ENCODE measurements at regions not wholly inside any gene's neighbourhood (a gene's known extent, or its start where the extent isn't known, plus 50 kb on each side); places are given as distances from the start of the nearest gene placed in this dataset.

GRCh38 chr4:27594922-27595321 lies 734.3 kb downstream of the STIM2 start:
- H3K27me3 Mint-ChIP-seq, result no peaks in the 10 kb centered on the region

GRCh38 chr4:27595571-27596360 lies 735.1 kb downstream of the STIM2 start:
- Mint-ChIP-seq H3K27ac (no peak overlapping the region), H3K4me3 (no peak overlapping the region), H3K36me3 (ENCODE audit: low read depth) (no peaks in the 10 kb centered on the region), H3K4me1 (no peaks in the 10 kb centered on the region), H3K27me3 (no peaks in the 10 kb centered on the region)
- no peaks in the 10 kb centered on the region for H3K9me3 ChIP-seq (ENCODE audit: control insufficient read depth, low read length, poor library complexity, severe bottlenecking)
- DNase-seq (no peak), ATAC-seq (no peak)

More at GRCh38 chr4:27594922-27595321, 734.3 kb downstream of the STIM2 start:
- no peaks in the 10 kb centered on the region for H3K4me1 Mint-ChIP-seq
- DNase-seq (no peak), ATAC-seq (no peak)
- no peak overlapping the region for H3K4me3 Mint-ChIP-seq
- no peaks in the 10 kb centered on the region for H3K36me3 Mint-ChIP-seq (ENCODE audit: low read depth)
- H3K9me3 ChIP-seq (ENCODE audit: control insufficient read depth, low read length, poor library complexity, severe bottlenecking), result no peaks in the 10 kb centered on the region
- H3K27ac Mint-ChIP-seq, result no peak overlapping the region

- no peaks in the 10 kb centered on the region for H3K9me3 ChIP-seq (ENCODE audit: control insufficient read depth, low read length, poor library complexity, severe bottlenecking)
- no peak overlapping the region for H3K4me3 Mint-ChIP-seq
- no peaks in the 10 kb centered on the region for H3K27me3 Mint-ChIP-seq
- no peaks in the 10 kb centered on the region for H3K36me3 Mint-ChIP-seq (ENCODE audit: low read depth)
- no peak overlapping the region for H3K27ac Mint-ChIP-seq
- H3K4me1 Mint-ChIP-seq, result no peaks in the 10 kb centered on the region
- ATAC-seq (no peak), DNase-seq (no peak)
Observed at GRCh38 chr4:27602172-27602571, 741.5 kb downstream of the STIM2 start.

- H3K4me1 Mint-ChIP-seq, result no peaks in the 10 kb centered on the region
- no peaks in the 10 kb centered on the region for H3K27me3 Mint-ChIP-seq
- no peak for ATAC-seq
Observed at GRCh38 chr4:27604692-27605091, 744.1 kb downstream of the STIM2 start.

GRCh38 chr4:27616166-27616565 lies 755.5 kb downstream of the STIM2 start:
- H3K4me1 Mint-ChIP-seq, result no peaks in the 10 kb centered on the region
- no peaks in the 10 kb centered on the region for H3K9me3 ChIP-seq (ENCODE audit: control insufficient read depth, low read length, poor library complexity, severe bottlenecking)
- DNase-seq (no peak), ATAC-seq (no peak)
- H3K36me3 Mint-ChIP-seq (ENCODE audit: low read depth), result no peaks in the 10 kb centered on the region
- H3K27ac Mint-ChIP-seq, result no peak overlapping the region
- no peaks in the 10 kb centered on the region for H3K27me3 Mint-ChIP-seq
- no peak overlapping the region for H3K4me3 Mint-ChIP-seq

More at GRCh38 chr4:27604692-27605091, 744.1 kb downstream of the STIM2 start:
- H3K27ac Mint-ChIP-seq, result no peak overlapping the region
- no peaks in the 10 kb centered on the region for H3K9me3 ChIP-seq (ENCODE audit: control insufficient read depth, low read length, poor library complexity, severe bottlenecking)
- H3K4me3 Mint-ChIP-seq, result no peak overlapping the region
- no peaks in the 10 kb centered on the region for H3K36me3 Mint-ChIP-seq (ENCODE audit: low read depth)
- DNase-seq, result no peak

GRCh38 chr4:27619435-27619834 lies 758.8 kb downstream of the STIM2 start:
- no peaks in the 10 kb centered on the region for H3K4me1 Mint-ChIP-seq
- no peaks in the 10 kb centered on the region for H3K27me3 Mint-ChIP-seq
- DNase-seq (no peak), ATAC-seq (no peak)
- H3K36me3 Mint-ChIP-seq (ENCODE audit: low read depth), result no peaks in the 10 kb centered on the region
- no peak overlapping the region for H3K4me3 Mint-ChIP-seq
- no peak overlapping the region for H3K27ac Mint-ChIP-seq
- H3K9me3 ChIP-seq (ENCODE audit: control insufficient read depth, low read length, poor library complexity, severe bottlenecking), result no peaks in the 10 kb centered on the region

GRCh38 chr4:27620886-27621285 lies 760.2 kb downstream of the STIM2 start:
- DNase-seq (no peak), ATAC-seq (no peak)
- H3K27me3 Mint-ChIP-seq, result no peaks in the 10 kb centered on the region
- no peaks in the 10 kb centered on the region for H3K9me3 ChIP-seq (ENCODE audit: control insufficient read depth, low read length, poor library complexity, severe bottlenecking)
- H3K4me1 Mint-ChIP-seq, result no peaks in the 10 kb centered on the region
- no peaks in the 10 kb centered on the region for H3K36me3 Mint-ChIP-seq (ENCODE audit: low read depth)
- H3K4me3 Mint-ChIP-seq, result no peak overlapping the region
- H3K27ac Mint-ChIP-seq, result no peak overlapping the region

GRCh38 chr4:27624749-27625148 lies 764.1 kb downstream of the STIM2 start:
- H3K27me3 Mint-ChIP-seq, result no peaks in the 10 kb centered on the region

GRCh38 chr4:27628609-27629008 lies 768.0 kb downstream of the STIM2 start:
- H3K4me1 Mint-ChIP-seq, result no peaks in the 10 kb centered on the region
- H3K36me3 Mint-ChIP-seq (ENCODE audit: low read depth), result no peaks in the 10 kb centered on the region
- ATAC-seq, result no peak

More at GRCh38 chr4:27624749-27625148, 764.1 kb downstream of the STIM2 start:
- ATAC-seq, result no peak
- no peak overlapping the region for H3K27ac Mint-ChIP-seq
- no peak for DNase-seq
- H3K9me3 ChIP-seq (ENCODE audit: control insufficient read depth, low read length, poor library complexity, severe bottlenecking), result no peaks in the 10 kb centered on the region
- no peaks in the 10 kb centered on the region for H3K36me3 Mint-ChIP-seq (ENCODE audit: low read depth)
- no peaks in the 10 kb centered on the region for H3K4me1 Mint-ChIP-seq
- H3K4me3 Mint-ChIP-seq, result no peak overlapping the region

GRCh38 chr4:27629532-27630225 lies 769.0 kb downstream of the STIM2 start:
- Mint-ChIP-seq H3K36me3 (ENCODE audit: low read depth) (no peaks in the 10 kb centered on the region), H3K27ac (no peak overlapping the region), H3K4me3 (no peak overlapping the region), H3K27me3 (no peaks in the 10 kb centered on the region), H3K4me1 (no peaks in the 10 kb centered on the region)
- no peak for ATAC-seq
- DNase-seq, result no peak
- H3K9me3 ChIP-seq (ENCODE audit: control insufficient read depth, low read length, poor library complexity, severe bottlenecking), result no peaks in the 10 kb centered on the region

More at GRCh38 chr4:27628609-27629008, 768.0 kb downstream of the STIM2 start:
- DNase-seq, result no peak
- Mint-ChIP-seq H3K4me3 (no peak overlapping the region), H3K27ac (no peak overlapping the region), H3K27me3 (no peaks in the 10 kb centered on the region)
- H3K9me3 ChIP-seq (ENCODE audit: control insufficient read depth, low read length, poor library complexity, severe bottlenecking), result no peaks in the 10 kb centered on the region

GRCh38 chr4:27635936-27636913 lies 775.6 kb downstream of the STIM2 start:
- Mint-ChIP-seq H3K27me3 (no peaks in the 10 kb centered on the region), H3K4me1 (no peaks in the 10 kb centered on the region), H3K36me3 (ENCODE audit: low read depth) (no peaks in the 10 kb centered on the region), H3K4me3 (peak overlapping the region; percentile 13), H3K27ac (no peak overlapping the region)
- DNase-seq (no peak), ATAC-seq (no peak)
- H3K9me3 ChIP-seq (ENCODE audit: control insufficient read depth, low read length, poor library complexity, severe bottlenecking), result no peaks in the 10 kb centered on the region

GRCh38 chr4:27638163-27638915 lies 777.7 kb downstream of the STIM2 start:
- no peak overlapping the region for H3K27ac Mint-ChIP-seq
- no peak for ATAC-seq

More at GRCh38 chr4:27638163-27638915, 777.7 kb downstream of the STIM2 start:
- no peaks in the 10 kb centered on the region for H3K4me1 Mint-ChIP-seq
- H3K4me3 Mint-ChIP-seq, result no peak overlapping the region
- no peaks in the 10 kb centered on the region for H3K9me3 ChIP-seq (ENCODE audit: control insufficient read depth, low read length, poor library complexity, severe bottlenecking)
- no peak for DNase-seq
- no peaks in the 10 kb centered on the region for H3K27me3 Mint-ChIP-seq
- no peaks in the 10 kb centered on the region for H3K36me3 Mint-ChIP-seq (ENCODE audit: low read depth)

All from T-helper 17 cell (primary cell).